ENCODE measurements at regions not wholly inside any gene's neighbourhood (a gene's known extent, or its start where the extent isn't known, plus 50 kb on each side); places are given as distances from the start of the nearest gene placed in this dataset.
"Not testable (repeated sequence)": the region's sequence is repeated elsewhere in the genome, so short reads cannot be mapped to it uniquely, and the experiment has no call there.

GRCh38 chrX:1778817-1779216 lies 164.0 kb downstream of the ASMT start:
- DNase-seq (ENCODE audit: low read depth in 2 of 2), result no peak

- DNase-seq (ENCODE audit: low read depth in 2 of 2), result no peak
Measured at GRCh38 chrX:1779626-1780025, 164.8 kb downstream of the ASMT start.

GRCh38 chrX:1781766-1782165 lies 166.9 kb downstream of the ASMT start:
- DNase-seq (ENCODE audit: low read depth in 2 of 2), result no peak

- DNase-seq (ENCODE audit: low read depth in 2 of 2), result no peak
Measured at GRCh38 chrX:1784773-1785172, 169.9 kb downstream of the ASMT start.

GRCh38 chrX:1788300-1788911 lies 173.5 kb downstream of the ASMT start:
- DNase-seq (ENCODE audit: low read depth in 2 of 2), result no peak

GRCh38 chrX:1792636-1793035 lies 177.8 kb downstream of the ASMT start:
- no peak for DNase-seq (ENCODE audit: low read depth in 2 of 2)

- DNase-seq (ENCODE audit: low read depth in 2 of 2), result no peak
Measured at GRCh38 chrX:1794586-1794985, 179.7 kb downstream of the ASMT start.

- no peak for DNase-seq (ENCODE audit: low read depth in 2 of 2)
Measured at GRCh38 chrX:1802912-1803311, 188.1 kb downstream of the ASMT start.

GRCh38 chrX:1803741-1804140 lies 188.9 kb downstream of the ASMT start:
- no peak for DNase-seq (ENCODE audit: low read depth in 2 of 2)

GRCh38 chrX:1807301-1807731 lies 192.5 kb downstream of the ASMT start:
- no peak for DNase-seq (ENCODE audit: low read depth in 2 of 2)

- no peak for DNase-seq (ENCODE audit: low read depth in 2 of 2)
Measured at GRCh38 chrX:1809581-1809980, 194.7 kb downstream of the ASMT start.

GRCh38 chrX:1813809-1814208 lies 198.9 kb downstream of the ASMT start:
- DNase-seq (ENCODE audit: low read depth in 2 of 2), result no peak

GRCh38 chrX:1815456-1816175 lies 200.8 kb downstream of the ASMT start:
- no peak for DNase-seq (ENCODE audit: low read depth in 2 of 2)

- DNase-seq (ENCODE audit: low read depth in 2 of 2), result not testable (repeated sequence)
Measured at GRCh38 chrX:1816387-1816982, 201.6 kb downstream of the ASMT start.

GRCh38 chrX:1821846-1822245 lies 207.0 kb downstream of the ASMT start:
- DNase-seq (ENCODE audit: low read depth in 2 of 2), result no peak

GRCh38 chrX:1824855-1825254 lies 210.0 kb downstream of the ASMT start:
- DNase-seq (ENCODE audit: low read depth in 2 of 2), result no peak

- no peak for DNase-seq (ENCODE audit: low read depth in 2 of 2)
Measured at GRCh38 chrX:1833656-1834360, 218.9 kb downstream of the ASMT start.

- DNase-seq (ENCODE audit: low read depth in 2 of 2), result no peak
Measured at GRCh38 chrX:1835056-1835455, 220.2 kb downstream of the ASMT start.

GRCh38 chrX:1836683-1837082 lies 221.8 kb downstream of the ASMT start:
- no peak for DNase-seq (ENCODE audit: low read depth in 2 of 2)

- DNase-seq (ENCODE audit: low read depth in 2 of 2), result no peak
Measured at GRCh38 chrX:1841746-1842145, 226.9 kb downstream of the ASMT start.

GRCh38 chrX:1847000-1847399 lies 232.1 kb downstream of the ASMT start:
- not testable (repeated sequence) for DNase-seq (ENCODE audit: low read depth in 2 of 2)

- not testable (repeated sequence) for DNase-seq (ENCODE audit: low read depth in 2 of 2)
Measured at GRCh38 chrX:1847790-1848189, 232.9 kb downstream of the ASMT start.
